ENCODE measurements at regions not wholly inside any gene's neighbourhood (a gene's known extent, or its start where the extent isn't known, plus 50 kb on each side); places are given as distances from the start of the nearest gene placed in this dataset.

GRCh38 chr3:177290633-177291032 lies 93.4 kb upstream of the TBL1XR1 start (continued):
- TF ChIP-seq PREB (CRISPR knock-in tag; IDR thresholded peaks at IDR 0.05; ENCODE audit: borderline replicate concordance), result no peak
- TF ChIP-seq GTF2I (CRISPR knock-in tag; conservative IDR thresholded peaks at IDR 0.05), result no peak
- TF ChIP-seq TEAD4 (CRISPR knock-in tag; IDR thresholded peaks at IDR 0.05), result no peak
- no peak for TF ChIP-seq JAZF1 (CRISPR knock-in tag; IDR thresholded peaks at IDR 0.05)
- TF ChIP-seq ZSCAN18 (CRISPR knock-in tag; IDR thresholded peaks at IDR 0.05), result no peak
- TF ChIP-seq, protein P1, sequence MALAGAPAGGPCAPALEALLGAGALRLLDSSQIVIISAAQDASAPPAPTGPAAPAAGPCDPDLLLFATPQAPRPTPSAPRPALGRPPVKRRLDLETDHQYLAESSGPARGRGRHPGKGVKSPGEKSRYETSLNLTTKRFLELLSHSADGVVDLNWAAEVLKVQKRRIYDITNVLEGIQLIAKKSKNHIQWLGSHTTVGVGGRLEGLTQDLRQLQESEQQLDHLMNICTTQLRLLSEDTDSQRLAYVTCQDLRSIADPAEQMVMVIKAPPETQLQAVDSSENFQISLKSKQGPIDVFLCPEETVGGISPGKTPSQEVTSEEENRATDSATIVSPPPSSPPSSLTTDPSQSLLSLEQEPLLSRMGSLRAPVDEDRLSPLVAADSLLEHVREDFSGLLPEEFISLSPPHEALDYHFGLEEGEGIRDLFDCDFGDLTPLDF (CRISPR knock-in tag; IDR thresholded peaks at IDR 0.05), result no peak
- TF ChIP-seq, protein P2, sequence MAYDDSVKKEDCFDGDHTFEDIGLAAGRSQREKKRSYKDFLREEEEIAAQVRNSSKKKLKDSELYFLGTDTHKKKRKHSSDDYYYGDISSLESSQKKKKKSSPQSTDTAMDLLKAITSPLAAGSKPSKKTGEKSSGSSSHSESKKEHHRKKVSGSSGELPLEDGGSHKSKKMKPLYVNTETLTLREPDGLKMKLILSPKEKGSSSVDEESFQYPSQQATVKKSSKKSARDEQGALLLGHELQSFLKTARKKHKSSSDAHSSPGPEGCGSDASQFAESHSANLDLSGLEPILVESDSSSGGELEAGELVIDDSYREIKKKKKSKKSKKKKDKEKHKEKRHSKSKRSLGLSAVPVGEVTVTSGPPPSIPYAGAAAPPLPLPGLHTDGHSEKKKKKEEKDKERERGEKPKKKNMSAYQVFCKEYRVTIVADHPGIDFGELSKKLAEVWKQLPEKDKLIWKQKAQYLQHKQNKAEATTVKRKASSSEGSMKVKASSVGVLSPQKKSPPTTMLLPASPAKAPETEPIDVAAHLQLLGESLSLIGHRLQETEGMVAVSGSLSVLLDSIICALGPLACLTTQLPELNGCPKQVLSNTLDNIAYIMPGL (CRISPR knock-in tag; IDR thresholded peaks at IDR 0.05), result no peak
- TF ChIP-seq ZNF219 (CRISPR knock-in tag; IDR thresholded peaks at IDR 0.05; ENCODE audit: borderline replicate concordance), result no peak
- TF ChIP-seq, protein P3, sequence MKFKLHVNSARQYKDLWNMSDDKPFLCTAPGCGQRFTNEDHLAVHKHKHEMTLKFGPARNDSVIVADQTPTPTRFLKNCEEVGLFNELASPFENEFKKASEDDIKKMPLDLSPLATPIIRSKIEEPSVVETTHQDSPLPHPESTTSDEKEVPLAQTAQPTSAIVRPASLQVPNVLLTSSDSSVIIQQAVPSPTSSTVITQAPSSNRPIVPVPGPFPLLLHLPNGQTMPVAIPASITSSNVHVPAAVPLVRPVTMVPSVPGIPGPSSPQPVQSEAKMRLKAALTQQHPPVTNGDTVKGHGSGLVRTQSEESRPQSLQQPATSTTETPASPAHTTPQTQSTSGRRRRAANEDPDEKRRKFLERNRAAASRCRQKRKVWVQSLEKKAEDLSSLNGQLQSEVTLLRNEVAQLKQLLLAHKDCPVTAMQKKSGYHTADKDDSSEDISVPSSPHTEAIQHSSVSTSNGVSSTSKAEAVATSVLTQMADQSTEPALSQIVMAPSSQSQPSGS (CRISPR knock-in tag; IDR thresholded peaks at IDR 0.05; ENCODE audit: borderline replicate concordance, low read depth), result no peak
- no peak for TF ChIP-seq ZBTB21 (CRISPR knock-in tag; IDR thresholded peaks at IDR 0.05; ENCODE audit: borderline replicate concordance)

- DNase-seq (ENCODE audit: low spot score) (no peak), ATAC-seq (no peak)
- POLR2A ChIA-PET, result no interaction called here
Measured at GRCh38 chr3:177294221-177294620, 96.9 kb upstream of the TBL1XR1 start.

DNA sequence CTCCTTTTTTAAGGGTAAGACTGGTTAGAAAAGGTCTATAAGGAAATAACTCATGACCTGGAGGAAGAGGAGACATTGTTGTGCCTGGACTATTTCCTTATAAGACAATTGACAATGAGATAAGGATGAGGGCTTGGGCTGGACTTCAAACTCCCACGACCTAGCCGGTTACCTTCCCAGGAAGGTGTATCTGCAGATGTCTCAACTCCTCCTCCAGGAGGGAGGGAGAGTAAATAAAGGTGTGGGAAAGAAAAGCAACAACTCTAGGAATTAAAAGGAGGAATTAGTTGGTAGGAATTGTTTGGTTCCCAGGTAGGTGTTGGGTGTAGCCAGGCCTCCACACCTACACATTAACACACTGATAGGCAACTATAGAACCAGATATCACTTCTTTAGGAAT lies 97.8 kb upstream of the TBL1XR1 start:
- no peak overlapping the region for H3K27ac Mint-ChIP-seq
- ChIA-PET POLR2A (no interaction called here), CTCF (no interaction called here)
- no peak overlapping the region for H3K4me3 Mint-ChIP-seq
- H3K4me1 Mint-ChIP-seq, result peaks cover 7% of the 10 kb centered on the region
- H3K9me3 Mint-ChIP-seq, result no peaks in the 10 kb centered on the region
- ATAC-seq, result no peak
- H3K36me3 Mint-ChIP-seq, result no peaks in the 10 kb centered on the region
- H3K27me3 Mint-ChIP-seq (ENCODE audit: low read depth), result no peaks in the 10 kb centered on the region
- no peak for DNase-seq (ENCODE audit: low spot score)
- TF ChIP-seq GRHL2 (CRISPR knock-in tag; IDR thresholded peaks at IDR 0.05; ENCODE audit: insufficient replicate concordance, severe bottlenecking) (no peak), FOXP4 (CRISPR knock-in tag; IDR thresholded peaks at IDR 0.05) (no peak), ZSCAN18 (CRISPR knock-in tag; IDR thresholded peaks at IDR 0.05) (no peak), NFE2L1 (CRISPR knock-in tag; IDR thresholded peaks at IDR 0.05) (no peak)
- TF ChIP-seq, protein P4, sequence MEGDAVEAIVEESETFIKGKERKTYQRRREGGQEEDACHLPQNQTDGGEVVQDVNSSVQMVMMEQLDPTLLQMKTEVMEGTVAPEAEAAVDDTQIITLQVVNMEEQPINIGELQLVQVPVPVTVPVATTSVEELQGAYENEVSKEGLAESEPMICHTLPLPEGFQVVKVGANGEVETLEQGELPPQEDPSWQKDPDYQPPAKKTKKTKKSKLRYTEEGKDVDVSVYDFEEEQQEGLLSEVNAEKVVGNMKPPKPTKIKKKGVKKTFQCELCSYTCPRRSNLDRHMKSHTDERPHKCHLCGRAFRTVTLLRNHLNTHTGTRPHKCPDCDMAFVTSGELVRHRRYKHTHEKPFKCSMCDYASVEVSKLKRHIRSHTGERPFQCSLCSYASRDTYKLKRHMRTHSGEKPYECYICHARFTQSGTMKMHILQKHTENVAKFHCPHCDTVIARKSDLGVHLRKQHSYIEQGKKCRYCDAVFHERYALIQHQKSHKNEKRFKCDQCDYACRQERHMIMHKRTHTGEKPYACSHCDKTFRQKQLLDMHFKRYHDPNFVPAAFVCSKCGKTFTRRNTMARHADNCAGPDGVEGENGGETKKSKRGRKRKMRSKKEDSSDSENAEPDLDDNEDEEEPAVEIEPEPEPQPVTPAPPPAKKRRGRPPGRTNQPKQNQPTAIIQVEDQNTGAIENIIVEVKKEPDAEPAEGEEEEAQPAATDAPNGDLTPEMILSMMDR (IDR thresholded peaks at IDR 0.05), result no peak

More at GRCh38 chr3:177294221-177294620, 96.9 kb upstream of the TBL1XR1 start:
- no peaks in the 10 kb centered on the region for H3K9me3 Mint-ChIP-seq
- H3K27ac Mint-ChIP-seq, result no peak overlapping the region
- no peak for TF ChIP-seq ZSCAN18 (CRISPR knock-in tag; IDR thresholded peaks at IDR 0.05)
- CTCF ChIA-PET, result no interaction called here
- H3K36me3 Mint-ChIP-seq, result no peaks in the 10 kb centered on the region
- peaks cover 7% of the 10 kb centered on the region for H3K4me1 Mint-ChIP-seq
- H3K27me3 Mint-ChIP-seq (ENCODE audit: low read depth), result no peaks in the 10 kb centered on the region
- no peak overlapping the region for H3K4me3 Mint-ChIP-seq
